ENCODE measurements at regions not wholly inside any gene's neighbourhood (a gene's known extent, or its start where the extent isn't known, plus 50 kb on each side); places are given as distances from the start of the nearest gene placed in this dataset.

GRCh38 chr3:182651461-182651860, 141.8 kb upstream of the ATP11B start:
- no peak for TF ChIP-seq CTCF (conservative IDR thresholded peaks at IDR 0.05)
- no peak for TF ChIP-seq ZFX (IDR thresholded peaks at IDR 0.05)

Measured in C4-2B (cell line).